ENCODE measurements at regions not wholly inside any gene's neighbourhood (a gene's known extent, or its start where the extent isn't known, plus 50 kb on each side); places are given as distances from the start of the nearest gene placed in this dataset.
"Not testable (repeated sequence)": the region's sequence is repeated elsewhere in the genome, so short reads cannot be mapped to it uniquely, and the experiment has no call there.

DNA sequence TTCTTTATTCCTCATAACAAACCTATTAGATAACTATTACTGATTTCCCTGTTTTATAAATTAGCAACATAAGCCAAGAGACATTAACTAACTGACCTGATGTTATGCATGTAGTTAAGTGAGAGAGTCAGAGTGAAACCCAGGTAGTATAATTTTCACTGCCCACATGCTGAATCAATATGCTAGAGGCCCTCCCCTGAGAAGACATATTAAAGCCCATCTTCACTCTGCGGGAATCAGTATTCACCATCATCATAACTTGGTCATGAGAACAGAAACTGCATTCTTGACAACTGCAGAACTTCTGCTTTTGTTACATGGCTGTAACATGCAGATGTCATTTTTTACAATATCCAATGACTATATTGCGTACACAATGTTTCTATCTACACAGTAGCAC lies 1324.3 kb downstream of the ARAP2 start:
- no peak for DNase-seq

DNA sequence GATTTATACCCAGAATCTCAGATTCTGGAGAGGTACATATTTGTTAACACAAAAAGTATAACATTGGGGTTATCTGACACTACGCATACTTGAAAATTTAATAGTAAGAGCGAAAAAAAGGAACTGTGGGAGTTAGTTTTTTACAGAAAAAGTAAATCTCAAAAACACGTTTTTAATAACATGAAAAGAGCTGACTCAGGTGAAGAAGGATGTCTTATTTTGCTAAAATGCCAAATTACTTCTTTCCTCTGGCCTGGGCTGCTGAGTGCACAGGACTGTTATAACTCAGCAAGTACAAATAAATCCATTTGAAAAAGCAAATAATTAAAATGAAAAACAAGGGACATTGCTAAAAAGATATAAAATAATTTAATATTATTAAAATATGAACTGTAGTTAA lies 1322.9 kb downstream of the ARAP2 start:
- no peak for DNase-seq

DNA sequence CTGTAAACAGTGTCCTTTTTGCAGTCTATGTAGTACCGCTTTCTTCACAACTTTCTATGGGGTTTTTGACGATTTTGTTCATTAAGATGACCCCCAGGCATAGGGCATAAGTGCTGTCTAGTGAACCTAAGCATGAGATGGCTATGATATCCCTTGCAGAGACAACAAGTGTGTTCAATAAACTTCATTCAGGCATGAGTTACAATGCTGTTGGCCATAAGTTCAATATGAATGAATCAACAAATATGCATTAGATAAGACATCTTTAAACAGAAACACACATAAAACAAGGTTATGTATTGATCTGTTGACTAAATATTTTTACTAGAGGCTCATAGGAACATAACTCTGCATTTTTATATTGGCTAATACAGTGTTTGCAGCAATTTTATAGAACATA lies 1322.0 kb downstream of the ARAP2 start:
- DNase-seq: no peak

DNA sequence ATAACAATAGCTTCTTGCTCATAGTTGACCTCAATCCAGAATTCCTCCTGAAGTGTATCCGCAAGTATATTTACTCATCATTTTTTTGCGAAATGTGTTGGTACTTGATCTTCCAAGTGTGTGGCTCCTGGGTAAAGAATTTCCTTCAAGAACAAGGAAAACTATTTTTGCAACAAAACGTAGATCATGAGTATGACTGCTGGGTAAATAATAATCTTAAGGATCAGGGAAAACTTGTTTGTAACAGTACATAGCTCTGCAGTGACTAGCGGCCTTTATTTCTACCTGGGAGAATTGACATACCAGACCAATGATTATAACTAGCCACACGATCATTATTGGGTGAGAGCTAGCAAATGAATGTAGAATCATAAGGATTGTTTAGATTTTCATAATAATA lies 1311.7 kb downstream of the ARAP2 start:
- no peak for DNase-seq

DNA sequence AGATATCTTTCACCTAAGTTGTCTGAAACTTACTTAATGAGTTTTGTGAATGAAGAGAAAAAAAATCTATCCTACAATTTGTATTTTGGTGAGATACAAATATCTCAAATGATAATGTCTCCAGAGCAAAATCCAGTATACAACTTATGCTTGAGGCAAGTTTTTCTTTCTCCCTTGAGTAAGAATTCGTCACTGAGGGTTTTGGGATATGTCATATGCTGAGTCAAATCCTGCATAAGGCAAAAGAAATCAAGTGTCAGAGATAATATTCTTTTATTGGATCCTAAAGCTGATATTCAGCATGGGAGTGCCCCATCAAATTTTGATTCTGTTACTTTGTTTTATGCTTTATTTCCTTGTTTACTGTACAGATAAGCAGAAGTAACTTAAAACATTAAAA lies 1308.6 kb downstream of the ARAP2 start:
- no peak for DNase-seq

DNA sequence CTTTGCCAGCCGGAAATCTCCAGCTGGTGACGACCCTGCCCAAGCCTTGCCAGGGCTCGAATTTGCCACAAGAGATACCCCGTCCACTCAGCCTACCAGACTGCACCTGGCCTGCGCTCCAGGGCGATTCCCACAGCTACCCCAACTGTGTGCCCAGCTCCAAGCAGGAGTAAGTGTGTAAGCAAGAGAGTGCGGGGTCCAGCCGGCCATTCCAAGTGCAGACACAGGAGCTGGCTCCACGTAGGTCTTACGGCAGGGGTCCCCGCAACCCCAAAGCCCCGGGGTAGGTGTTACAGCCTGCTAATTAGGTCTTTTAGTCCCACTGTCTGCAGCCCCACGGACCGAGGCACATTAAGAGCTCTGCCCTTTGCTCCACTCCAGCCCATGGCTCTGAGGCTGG lies 1305.2 kb downstream of the ARAP2 start:
- no peak for DNase-seq

DNA sequence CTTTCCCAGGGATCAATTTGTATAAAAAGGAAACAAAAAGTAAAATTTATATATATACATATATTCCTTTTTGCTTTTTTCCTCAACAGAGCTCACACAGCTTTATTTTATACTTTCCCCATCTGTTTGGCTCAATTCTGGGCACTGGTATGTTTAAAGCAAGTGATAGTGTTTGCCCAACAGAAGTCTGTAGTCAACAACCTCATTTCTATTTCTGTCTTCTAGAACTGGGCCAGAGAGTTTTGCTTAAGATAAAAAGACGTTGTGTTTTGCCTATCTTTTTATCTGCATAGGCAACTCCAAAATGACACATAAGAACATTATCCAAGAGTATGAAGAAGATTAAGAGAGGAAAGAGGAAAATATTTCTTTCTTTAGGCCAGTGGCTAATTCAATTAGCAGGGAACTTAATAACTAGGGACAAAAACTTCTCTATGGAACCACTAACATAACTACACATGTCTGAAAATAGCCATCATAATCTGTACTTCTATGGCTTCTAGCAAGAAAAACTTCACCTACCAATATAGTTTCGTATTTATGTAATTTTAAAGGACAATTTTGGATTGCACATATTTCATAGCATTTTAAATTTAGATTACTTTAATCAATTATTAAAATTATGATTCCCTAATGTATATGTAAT lies 1300.5 kb downstream of the ARAP2 start:
- no peak for DNase-seq

DNA sequence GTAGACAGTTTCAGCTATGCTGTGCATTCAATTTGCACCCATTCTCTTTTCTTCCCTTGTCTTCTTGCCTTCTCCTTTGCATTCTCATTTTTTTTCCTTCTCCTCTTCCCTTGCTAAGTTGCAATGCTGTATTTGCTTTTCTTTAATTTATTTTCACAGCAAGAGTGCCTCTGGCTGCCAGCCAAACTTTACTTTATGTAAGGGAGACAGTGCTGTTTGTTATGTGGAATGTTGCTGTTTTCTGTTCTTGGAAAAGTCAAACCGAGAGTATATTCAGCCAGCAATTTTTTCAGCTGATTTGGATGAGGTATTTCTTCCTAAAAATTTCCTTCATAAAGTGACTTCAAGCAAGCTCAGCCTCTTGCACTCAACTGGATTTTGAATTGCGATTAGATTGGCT lies 1293.4 kb downstream of the ARAP2 start:
- no peak for DNase-seq

DNA sequence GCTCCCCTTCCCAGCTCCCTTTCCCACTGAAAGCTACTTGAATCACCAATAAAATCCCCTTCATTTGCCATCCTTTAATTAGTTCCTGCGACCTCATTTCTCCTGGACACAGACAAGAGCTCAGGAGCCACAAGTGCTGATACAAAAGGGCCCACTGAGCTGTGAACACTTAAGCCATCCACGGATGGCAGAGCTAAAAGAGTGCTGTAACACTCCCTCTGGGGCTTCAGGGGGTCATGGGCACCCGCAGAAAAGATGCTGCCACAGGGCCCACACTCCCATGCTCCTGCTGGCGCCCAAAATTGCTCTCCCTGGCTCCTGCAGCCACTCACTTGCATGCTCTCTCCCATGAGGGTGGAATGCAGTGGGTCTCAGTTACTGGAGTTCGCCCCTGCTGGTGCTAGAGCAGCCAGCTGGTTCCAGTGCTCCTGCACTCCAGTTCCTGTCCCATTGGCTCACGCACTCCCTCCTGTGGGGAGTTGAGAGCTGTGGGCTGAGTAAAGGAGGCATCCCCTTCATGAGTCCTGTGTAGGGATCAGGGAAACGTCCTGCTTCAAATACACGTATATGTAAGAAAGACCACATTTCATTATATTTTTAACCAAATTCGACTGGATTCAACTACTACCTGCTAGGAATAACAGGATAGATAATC lies 1291.0 kb downstream of the ARAP2 start:
- no peak for DNase-seq

DNA sequence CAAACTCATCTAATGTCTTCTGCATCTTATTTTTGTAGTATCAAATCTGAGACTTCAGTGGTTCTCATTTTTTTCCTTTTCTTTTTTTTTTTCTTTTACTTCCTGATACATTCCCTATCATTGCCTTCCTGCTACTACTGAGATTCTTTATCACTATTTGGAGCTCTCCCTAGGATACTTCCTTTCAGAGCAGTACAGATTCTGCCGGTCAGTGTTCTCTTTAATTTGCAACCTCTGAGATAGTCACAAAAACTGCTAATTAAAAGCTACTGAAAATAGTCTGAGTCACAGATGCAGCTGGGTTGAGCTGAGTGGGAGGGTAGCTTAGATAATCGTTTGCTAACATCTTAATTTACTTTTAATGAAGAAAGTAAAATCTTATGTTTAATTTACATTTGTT lies 1279.7 kb downstream of the ARAP2 start:
- DNase-seq: no peak

DNA sequence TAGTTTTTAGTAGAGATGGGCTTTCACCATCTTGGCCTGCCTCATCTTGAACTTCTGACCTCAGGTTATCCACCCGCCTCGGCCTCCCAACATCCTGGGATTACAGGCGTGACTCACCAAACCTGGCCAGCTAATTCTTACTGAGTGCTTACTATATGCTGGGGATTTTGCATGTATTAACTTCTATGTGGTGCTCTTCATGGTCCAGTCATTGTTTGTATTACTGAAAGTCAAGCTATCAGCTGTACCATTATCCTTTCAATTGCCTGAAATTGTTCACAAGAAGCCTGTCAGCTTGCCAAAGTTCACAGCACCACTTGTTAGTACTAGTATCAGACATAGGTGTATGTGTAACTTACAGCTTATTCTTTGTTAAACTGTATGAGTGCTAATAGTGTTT lies 1272.1 kb downstream of the ARAP2 start:
- DNase-seq: no peak

DNA sequence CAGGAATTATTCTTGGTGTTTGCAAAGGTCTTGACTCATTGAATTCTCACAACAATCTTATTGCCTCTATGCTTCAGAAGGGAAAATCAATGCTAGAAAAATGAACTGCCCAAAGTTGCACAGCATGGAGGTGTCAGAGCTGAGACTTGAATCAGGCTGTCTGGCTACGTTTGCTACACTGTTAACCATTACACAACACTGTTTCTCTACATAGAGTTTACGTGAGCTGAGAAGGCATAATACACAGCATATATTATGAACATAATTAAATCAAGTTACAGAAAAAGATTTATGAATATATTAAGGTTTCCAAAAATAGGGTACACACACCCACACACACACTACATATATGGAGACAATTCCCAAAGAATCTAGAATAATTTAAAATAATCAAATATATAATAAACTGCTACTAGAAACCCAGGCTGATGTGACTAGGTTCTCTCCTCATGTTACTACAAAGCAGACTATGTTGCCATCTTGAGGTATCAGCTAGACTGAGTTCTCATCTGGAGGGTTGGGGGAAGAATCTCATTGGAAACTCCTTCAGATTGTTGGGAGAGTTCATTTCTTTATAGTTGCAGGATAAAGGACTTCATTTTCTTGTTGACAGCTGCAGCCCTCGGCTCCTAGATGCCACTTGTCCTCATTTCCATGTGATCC lies 1270.5 kb downstream of the ARAP2 start:
- DNase-seq: no peak

DNA sequence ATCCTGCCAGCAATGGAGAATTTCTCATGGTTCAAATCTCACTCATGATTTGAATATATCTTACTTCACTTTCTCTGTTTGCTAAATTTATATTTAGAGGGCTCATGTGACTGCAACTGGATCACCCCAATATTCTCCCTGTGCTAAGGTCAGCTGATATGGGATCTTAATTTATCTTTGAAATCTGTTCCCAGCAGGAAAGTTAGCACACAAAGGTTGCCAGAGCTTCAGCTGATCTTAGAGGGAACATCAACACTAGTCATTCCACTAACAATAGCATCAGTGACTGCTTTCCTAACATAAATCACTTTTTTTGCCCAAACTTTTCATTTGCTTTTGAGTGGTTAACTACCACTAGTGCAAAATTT lies 1270.0 kb downstream of the ARAP2 start:
- DNase-seq: no peak

DNA sequence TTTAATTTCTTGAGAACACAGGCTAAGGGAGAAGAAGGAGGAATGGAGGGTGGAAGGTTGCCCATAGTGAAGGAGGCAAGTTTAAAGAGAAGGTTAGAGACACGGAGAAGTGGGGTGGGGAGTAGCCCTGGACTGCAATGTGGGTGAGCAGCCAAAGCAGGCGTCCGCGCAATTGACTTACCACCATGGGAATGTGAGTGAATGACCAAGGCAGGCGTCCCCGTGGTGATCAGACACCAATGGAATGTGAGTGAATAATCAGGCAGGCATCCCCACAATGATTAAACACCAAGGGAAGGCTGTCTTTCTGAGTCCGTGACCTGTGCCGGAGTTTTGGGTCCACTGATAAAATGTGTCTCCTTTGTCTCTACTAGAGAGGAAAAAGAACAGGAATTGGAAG lies 1223.1 kb downstream of the ARAP2 start:
- not testable (repeated sequence) for DNase-seq

DNA sequence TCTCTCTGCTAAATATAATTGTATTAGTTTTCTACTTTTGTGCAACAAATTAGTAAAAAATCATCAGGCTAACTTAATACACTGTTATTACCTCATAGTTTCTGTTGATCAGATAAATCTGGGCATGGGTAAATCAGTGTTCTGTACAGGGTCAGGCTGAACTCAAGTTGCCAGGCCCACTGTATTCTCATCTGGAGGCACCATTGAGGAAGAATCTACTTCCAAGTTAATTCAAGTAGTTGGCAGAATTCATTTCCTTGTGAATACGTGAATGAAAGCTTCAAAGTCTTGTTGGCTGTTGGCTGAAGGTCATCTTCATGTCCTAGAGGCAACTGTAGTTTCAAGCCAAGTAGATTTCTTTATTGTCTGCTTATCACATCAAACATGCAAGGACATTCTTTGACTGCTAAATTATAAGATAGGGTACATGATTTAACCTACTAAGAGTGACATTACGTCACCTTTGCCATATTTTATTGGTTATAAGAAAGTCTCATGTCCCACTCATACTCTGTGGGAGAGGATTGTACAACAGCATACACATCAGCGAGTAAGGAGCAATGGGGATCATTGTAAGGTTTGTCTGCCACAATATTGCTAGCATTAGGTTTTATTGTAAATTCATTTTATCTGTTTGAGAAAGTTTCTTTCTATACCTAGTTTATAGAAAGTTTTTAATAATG lies 1219.0 kb downstream of the ARAP2 start:
- DNase-seq: no peak

DNA sequence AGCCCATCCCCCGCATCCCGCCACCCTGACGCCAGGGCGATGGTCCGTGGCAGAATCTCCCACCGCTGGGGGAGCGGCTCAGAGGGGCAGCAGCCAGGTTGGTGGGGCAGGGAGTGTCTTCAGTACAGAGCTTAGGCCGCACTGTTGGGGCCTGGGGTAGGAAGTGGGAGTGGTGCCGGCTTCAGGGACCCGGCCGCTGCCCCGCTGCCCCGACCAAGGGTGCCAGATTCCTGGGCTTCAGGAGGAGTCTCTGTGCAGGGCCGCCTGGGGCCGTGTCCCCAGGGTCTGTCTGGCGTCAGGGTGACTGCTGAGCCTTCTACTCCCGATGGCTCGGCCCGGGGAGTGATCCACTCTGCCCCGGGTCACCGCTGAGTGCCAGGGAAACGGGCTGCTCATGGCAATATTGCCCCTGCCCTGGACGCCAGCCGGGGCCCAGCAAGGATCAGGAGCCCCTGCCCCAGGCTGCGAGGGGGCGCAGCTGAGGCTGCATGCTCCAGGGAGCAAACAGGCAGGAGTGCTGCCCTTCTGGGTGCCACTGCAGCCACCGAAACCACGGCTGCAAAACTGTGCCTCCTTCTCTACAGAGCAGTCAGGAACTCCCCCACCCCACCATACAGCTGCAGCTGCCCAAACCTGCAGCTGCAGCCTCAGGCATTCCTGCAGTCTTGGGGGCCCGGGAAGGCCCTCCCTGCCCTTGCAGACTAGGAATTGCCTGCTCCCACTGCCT lies 1206.1 kb downstream of the ARAP2 start:
- no peak for DNase-seq

DNA sequence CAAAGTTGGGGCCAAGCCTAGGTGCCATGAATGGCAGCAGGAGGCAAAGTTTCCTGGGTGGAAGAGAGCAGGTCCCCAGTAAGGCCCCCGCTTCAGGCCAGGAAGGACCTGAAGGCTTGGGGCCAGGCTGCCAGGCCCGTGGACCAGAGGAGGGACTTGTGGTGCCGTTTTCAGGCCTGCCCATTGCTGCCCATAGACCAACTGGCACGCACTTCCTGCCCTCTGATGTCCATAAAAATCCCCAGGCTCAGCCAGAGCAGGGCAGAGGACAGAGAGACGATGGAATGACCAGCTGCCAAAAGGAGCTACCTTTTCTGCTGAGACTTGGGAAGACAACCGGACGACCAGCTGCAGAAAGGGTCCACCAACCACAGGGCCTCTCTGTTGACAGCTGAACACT lies 1205.5 kb downstream of the ARAP2 start:
- DNase-seq: no peak

DNA sequence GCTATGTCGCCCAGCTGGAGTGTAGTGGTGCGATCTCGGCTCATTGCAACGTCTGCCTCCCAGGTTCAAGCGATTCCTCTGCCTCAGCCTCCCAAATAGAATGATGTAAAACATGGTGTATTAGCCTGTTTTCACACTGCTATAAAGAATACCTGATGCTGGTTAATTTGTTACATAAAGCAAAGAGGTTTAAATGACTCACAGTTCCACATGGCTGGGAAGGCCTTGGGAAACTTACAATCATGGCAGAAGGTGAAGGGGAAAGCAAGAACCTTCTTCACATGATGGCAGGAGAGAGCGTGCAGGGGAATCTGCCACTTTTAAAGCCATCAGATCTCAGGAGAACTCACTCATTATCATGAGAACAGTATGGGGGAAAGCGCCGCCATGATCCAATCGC lies 1191.8 kb downstream of the ARAP2 start:
- DNase-seq: no peak

DNA sequence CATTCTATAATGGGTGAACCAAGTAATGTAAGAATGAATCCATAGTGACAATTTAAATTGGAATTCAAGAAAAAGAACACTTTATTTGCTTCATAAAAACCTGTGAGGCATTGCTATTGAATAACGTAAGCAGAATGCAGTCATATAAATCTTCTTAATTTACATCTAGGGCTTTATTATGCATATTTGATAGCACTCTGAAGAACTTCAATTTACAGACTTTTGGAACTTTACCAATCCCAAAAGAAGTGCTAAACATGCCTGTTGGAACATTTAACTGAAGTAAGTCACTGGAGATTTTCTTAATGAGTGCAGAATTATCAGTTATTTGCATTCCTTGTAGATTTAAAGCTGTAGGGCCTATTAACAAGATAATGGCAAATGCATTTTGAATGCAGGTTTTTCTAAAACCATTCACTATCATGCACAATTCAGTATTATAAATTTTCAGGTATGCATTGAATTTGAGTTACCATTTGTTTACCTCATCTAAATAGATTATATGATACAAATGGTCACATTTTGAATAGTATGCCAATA lies 1181.2 kb downstream of the ARAP2 start:
- no peak for DNase-seq

DNA sequence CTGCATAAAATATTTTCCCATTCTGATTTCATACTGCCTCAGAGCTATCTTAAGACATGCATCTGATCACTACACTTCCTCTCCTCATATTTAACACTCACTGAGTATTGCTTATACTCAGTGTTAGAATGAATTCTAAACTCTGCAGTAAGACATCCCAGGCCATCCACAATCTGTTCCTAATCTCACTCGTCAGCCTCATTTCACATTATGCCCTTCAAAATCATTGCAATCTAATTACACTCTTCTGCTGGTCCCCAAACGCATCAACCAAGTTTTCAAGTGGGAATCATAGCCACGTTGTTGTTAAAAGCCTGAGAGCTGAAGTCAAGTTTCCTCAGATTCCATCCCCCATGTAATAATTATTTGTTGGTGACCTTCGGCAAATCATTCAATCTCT lies 1177.9 kb downstream of the ARAP2 start:
- DNase-seq: no peak

DNA sequence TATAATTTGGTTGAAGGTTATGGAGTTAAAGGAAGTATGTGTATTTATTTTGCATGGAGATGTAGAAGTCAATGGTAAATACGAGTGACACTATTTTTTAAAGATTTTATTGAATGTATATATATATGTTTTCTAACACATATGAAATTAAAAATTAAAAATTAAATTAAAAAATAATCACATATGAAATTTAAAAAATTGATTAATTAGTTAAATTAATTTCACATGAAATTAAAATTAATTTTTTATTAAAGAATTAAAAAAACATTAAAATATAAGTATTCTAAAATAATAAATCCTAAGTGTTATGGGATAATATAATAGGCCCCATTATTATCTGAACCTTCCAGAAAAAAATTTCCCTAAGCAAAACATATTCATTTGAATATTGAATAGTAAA lies 1163.5 kb downstream of the ARAP2 start:
- no peak for DNase-seq

DNA sequence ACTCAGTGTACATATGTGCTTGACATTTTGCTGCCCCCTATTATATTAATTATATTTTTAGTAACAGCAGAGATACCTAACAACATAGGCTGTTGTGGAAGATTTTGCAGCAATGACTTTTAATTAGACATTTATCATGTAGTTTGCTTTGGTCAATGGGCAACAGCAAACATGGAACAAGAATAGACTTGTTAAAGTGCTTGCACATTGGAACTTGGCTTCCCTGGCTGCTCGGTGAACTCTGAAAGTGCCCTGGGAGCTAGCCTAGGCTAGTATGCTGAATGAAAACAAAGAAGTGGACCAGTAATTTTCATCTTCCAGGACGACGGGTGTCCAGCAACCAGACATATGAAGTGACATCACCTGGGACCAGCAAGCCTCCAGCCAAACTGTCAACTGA lies 1157.1 kb downstream of the ARAP2 start:
- no peak for DNase-seq

DNA sequence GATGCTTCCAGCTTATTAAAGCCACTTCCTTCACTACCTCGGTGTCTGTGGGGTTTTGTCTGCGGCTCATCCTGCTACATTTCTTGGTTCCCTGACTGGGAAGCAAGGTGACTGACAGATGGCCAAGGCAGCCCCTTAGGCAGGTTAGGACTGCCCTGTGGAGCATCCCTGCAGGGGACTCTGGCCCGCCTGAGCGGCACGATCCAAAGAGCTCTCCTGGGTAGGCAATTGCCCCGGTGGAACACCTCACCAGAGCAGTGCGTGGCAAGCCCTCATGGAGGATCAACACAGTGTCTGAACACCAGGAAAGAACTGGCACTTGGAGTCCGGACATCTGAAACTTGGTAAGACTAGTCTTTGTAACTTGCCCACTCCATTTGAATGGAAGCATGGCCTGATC lies 1143.4 kb downstream of the ARAP2 start:
- DNase-seq: no peak
